NCI-H187 treated with DMSO at 0.1 percent for 48 hours (cell line): ENCODE measurements at regions not wholly inside any gene's neighbourhood (a gene's known extent, or its start where the extent isn't known, plus 50 kb on each side); places are given as distances from the start of the nearest gene placed in this dataset.

Source experiments
- DNase-seq: peaks from one replicate; lab custom pipeline; 2025; lab: John Stamatoyannopoulos, UW

DNA sequence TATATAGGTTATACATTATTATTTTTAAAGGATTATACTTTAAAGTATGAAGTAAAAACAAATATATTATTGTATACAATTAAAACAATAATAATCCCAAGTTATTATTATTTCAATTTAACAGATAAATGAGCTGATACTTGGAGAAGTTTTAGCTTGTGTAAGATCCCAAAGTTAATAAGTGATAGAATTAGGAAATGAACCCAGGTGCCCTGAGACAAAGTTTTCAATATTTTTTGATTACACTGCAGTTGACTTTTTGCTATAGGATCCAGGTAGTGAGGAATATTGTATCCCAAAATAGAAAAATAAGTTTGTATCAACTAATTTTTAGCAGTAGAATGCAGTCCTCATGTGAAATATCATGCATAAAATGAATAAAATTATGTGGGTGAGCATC, 543.2 kb upstream of the ZNF608 start:
- no peak for DNase-seq

DNA sequence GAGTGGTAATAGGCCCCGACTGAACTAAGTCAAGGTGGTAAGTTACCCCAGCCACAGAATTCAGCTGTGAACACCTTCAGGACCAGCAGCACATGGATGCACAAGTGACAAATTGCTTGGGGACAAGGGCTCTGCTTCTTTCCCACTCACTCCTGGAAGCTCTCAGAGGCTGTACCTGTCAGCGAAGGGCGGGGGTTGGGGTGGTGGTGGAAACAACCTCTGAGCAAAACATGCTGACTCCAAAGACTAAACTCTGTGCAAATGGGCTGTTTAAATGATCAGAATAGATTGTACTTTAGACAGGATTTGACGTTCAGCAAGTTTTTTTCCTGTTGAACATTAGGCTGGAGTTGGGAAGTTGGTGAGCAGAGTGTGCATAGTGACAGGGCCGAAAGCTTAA, 544.5 kb upstream of the ZNF608 start:
- DNase-seq: no peak

DNA sequence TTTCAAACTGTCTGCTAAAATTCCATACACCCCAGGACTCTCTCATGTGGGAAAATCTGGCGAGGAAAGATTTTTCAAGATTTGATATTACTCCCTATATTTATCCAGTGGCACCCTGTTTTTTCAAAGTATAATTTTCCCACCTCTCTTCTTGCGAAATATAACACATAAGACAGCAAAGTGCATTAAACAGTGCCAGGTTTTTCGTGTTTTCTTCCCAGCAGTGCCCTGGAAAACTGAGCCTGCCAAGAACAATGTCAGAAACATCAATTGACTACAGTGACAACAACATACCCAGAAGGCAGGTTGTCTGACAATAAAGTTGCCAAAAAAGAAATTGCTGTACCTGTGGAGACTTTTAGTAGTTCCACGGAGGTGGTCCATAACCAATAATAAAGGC, 545.0 kb upstream of the ZNF608 start:
- DNase-seq: no peak

DNA sequence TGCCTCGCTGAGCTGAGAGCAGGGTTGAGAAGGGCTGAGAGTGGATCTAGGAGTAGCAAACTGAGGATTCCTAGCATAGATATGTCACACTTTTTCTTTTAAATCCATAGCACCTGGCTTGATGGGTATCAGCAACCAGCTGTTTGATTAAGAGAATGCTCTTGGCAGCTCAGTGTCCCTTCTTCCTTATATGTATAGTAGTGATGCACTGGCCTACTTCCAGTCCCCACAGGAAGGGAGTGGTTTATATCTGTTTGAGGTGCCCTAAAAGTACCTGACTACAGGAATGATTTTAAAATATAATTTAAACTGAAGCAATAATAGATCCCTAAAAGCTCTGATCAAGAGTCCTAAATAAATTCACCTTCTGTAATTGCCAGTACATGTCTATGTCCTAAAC, 546.8 kb upstream of the ZNF608 start:
- DNase-seq: no peak

DNA sequence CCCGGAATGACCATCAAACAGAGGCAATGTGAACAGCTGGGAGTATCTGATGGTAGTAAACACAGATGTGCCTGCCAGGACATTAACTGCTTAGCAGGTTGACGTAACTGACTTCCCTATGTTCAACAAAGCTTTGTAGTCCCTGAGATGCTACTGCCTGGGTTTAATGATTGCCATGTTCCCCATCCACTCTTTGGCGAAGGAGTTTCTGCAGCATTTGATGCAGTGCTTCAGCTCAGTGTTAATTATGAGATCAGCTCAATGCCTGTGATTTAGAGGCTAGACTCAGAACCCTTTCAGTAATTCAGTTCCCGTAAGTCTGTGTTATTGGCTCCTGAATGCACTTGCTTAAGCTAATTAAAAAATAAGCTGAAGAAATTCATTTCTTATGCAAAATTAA, 547.3 kb upstream of the ZNF608 start:
- DNase-seq: no peak

DNA sequence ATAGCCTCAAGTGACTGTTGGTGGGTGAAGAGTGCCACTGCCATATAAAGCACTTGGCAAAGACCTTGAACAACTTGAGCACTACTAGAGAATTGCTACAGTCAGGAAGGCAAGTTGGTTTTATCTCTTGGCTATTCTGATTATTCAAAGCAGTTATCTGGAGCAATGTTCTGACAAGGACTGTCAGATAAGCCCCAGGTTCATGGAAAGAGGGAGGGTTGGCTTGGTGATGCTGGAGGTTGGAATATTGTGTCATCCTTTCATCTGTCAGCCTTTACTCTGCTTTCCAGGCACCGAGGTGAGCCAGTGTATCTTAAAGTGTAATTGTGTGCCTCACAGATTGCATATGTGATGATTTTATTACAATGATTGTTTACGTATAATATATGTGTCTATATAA, 548.4 kb upstream of the ZNF608 start:
- no peak for DNase-seq

DNA sequence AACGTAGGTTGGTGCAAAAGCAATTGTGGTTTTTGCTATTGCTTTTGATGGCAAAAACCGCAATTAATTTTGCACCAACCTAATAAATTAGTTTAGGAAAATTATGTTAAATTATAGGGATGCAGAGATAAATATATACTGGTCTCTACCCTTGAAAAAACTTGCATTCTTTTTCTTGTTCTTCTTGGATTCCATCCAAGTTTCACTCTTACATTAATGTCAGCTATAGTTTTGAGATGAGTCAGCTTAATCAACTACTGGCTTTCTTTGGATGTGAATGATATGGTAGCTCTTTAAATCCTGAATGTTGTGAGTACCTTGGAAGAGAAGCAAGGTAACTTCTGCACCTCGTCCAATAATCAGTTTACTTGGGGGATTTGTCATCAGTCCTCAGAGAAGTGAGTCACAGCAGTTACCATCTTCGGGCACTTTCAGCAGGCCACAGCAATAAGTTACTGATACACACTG, 549.0 kb upstream of the ZNF608 start:
- no peak for DNase-seq

DNA sequence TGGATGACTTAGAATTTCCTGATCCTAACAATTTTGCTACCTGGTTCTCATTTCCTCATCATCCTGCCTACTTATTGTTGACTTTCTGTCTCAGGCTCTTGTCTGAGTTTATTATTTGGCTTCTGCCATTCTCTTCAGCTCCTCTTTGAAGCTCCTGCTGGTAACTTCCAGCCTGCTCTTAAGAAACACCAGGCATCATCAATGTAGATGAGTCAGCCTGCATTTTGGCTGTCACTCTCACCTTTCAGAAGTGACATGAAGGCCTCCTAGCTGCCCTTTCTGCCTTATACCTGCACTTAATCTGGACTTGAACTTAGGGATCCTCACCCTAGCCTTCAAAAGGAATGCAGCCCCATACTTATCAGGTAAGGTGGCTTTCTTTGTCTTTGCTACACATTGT, 551.8 kb upstream of the ZNF608 start:
- no peak for DNase-seq

DNA sequence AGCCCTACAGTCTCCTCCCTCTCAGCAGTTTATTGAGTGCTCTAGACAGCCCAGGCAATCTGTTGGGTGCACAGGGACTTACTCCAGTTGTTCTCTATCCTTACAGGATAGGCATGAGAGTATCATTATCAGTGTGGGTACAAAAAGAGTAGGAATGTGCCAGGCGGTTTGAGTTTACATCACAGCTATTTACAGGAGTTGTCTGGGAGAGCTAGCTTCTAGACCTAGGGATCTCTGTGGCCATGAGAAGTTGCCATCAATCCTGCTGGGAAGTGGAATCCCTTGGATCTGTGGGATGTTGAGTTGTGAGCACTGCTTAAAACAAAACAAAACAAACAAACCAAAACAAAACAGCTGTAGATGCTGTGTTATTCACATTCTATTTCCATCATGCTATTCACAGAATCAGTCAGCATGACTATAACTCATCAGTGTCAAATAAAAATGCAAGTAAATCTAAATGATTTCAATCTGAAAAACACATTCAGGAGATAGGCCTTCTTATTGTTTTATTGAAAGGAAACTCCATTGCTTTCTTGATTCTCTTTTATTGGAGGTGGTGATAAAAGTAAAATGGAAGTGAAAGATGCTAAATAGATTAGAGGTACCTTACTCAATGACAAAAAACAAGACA, 552.4 kb upstream of the ZNF608 start:
- no peak for DNase-seq

DNA sequence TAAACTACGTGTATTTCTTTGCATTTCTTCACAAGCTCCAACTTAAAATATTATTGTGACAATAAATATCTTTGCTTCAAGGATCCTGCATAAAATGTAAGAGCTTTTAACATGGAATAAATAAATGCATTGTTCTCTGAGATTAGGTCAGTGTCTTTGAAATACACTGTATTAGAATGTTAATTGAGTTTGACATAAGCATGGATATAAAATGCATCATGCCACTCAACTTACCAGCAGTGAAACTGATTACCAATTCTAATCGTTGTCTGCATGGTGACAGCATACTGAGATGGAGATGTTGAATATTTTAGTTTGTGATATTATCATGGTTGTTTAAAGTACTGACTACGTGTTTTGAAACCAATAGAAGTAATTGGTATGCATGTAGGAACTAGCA, 555.3 kb upstream of the ZNF608 start:
- DNase-seq: no peak

DNA sequence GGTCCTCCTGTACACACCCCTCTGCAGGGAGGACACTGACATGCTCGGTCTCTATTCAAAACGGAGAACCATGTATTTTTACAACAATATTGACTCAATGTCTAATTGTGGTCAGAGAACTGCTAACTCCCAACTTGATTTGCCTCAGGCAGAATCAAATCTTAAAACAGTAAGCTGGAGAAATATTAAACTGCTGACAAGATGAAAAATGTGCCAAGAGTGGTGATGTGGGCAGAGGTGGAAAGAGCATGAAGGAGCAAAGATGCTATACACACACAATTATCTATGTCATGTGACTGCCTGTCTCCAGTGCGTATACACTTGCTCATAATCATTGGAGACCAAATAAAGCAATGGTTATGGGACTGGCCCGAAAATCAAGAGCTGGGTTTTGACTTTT, 556.1 kb upstream of the ZNF608 start:
- no peak for DNase-seq

DNA sequence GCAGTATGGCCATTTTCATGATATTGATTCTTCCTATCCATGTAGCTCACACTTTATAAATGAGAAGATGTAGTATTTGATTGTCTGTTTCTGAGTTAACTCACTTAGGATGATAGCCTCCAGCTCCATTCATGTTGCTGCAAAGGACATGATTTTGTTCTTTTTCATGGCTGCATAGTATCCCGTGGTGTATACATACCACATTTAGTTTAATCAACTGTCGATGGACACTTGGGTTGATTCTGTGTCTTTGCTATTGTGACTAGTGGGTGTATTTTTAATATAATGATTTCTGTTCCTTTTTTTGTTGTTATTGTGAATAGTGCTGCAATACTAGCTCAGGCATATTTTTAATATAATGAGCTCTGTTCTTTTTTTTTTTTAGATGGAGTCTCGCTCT, 560.3 kb upstream of the ZNF608 start:
- no peak for DNase-seq

DNA sequence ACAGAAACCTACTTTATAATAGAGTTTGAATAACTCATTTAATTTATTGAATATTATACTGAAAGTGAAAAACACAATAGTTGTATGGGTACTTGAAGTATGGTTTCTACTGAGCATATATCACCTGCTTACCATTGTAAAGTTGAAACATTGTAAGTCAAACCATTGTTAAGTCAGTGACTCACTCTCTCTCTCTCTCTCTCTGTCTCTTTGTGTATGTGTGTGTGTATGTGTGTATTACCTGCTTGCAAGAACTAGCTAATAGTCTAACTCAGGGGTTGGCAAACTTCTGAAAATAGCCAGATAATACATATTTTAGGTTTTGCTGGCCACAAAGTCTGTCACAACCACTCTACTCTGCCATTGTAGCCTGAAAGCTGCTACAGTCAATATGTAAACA, 564.3 kb upstream of the ZNF608 start:
- no peak for DNase-seq

DNA sequence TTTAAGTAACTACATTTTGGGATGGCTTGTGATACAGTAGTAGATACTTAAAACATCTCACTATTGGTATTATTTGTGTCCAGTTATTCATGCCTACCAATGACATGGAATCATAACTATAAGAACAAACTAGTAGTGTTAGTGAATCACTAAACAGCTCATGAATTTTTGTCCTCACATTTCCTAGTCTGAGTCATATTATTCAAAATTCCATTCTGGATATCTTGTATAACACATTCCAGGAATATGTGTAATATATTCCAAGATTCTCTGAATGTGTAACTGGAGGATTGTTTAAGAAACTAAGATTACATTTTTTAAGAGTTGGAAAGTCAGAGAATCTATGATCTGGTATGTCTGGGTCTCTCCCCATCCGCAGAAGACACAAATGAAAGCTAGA, 565.3 kb upstream of the ZNF608 start:
- DNase-seq: no peak

DNA sequence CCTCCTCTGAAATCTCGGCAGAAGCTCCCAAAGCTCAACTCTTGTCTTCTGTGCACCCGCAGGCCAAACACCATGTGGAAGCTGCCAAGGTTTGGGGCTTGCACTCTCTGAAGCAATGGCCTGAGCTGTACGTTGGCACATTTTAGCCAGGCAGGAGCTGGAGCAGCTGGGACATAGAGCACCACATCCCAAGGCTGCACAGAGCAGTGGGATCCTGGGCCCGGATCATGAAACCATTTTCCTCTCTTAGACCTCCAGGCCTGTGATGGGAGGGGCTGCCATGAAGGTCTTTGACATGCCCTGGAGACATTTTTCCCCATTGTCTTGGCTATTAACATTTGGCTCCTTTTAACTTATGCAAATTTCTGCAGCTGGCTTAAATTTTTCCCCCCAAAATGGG, 567.1 kb upstream of the ZNF608 start:
- DNase-seq: no peak

DNA sequence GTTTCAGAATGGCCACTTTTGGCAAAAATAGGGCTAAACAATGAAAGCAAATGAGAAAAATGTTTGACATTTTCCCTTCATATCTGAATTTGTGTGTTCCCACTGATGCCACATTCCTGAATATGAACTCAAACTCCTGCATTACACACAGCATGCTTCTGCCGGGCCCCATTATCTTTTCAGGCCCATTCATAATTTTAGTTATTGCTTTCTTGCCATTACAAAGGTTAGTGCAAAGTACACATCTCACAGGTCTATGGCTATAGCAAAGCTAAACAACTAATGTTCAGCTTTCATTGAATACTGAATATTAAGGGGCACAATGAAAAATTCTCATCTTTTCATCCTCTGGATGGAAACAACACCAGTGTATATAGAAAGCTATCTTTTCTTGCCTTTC, 568.9 kb upstream of the ZNF608 start:
- no peak for DNase-seq

DNA sequence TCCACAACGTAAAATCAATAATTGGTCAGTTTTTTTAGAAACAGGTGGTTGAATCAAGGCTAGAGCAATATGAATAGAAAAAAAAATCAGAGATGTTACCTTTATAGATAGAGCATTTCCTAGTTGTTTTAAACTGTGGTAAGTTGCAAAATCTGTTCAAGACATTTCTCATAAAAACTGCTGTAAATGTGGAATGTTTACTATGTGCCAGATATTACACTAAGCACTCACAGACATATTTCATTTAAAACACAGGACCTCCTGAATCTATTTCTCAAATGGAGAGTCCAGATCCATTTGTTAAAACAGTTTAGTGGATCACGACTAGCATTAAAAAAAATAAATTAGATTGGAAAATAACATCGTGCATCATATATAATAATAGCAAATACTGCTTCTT, 570.0 kb upstream of the ZNF608 start:
- no peak for DNase-seq

DNA sequence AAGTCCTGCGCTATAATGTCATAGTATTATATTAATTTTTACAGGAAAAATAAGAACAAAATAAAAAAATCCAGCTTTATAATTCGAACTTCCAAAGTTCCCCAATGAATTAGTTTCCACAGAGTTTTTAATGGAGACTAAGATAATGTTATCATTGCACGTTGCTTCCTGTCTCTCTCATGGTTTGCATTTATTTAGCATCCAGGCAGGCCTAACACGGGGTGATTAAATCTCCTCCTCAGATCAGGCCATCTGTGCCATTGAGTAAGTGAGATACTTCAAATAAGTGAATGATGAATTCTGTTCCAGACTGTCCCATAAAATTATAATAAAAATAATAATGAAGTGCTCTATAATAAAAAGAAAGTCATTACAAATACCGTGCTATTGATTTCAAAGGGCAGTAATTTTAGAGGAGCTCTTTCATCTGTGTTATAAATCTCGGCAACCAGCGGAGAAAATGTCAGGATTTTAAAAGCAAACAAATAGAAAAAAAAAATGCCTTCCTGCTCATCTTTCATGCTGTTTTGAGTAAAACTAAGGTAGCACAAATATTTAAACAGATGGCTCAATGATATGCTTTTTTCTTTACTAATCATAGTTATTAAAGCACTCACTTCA, 570.6 kb upstream of the ZNF608 start:
- no peak for DNase-seq

DNA sequence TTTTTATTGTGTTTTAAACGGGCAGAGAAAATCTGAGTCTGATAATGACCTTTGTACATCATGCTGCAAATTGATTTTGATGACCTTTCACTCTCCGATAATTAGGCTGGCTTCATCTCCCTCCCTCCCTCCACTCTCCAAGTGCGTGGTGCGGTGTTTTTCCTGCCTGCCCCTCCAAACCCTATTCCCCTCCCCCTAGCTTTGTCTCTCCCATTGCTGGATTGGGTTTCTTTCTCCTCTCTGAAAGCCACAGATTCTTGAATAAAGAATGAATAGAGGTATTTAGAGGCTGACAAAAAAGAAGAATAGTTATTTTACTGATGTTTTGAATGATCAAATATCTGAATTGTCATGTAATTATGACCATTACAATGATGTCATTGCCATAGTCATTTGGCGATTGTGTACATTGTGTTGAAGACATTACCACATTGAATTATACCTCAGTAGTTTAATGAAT, 571.1 kb upstream of the ZNF608 start:
- DNase-seq: no peak

DNA sequence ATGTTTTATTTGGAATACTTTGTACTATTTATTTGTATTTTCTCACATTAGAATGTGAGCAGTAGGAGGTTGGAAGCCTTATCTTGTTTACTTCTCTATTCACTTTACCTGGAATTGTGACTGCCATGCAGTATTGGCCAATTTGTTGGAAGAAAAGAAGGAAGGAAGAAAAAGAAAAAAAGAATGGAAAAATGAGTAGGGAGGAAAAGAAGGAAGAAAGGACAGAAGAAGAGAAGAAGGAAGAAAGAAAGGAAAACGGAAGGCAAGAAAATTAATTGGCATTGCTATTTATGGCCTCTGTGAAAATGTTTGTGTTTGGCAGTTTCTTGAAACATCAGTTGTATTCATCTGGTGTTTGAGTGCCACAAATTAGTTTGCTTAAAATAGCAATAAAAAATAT, 575.2 kb upstream of the ZNF608 start:
- DNase-seq: no peak

DNA sequence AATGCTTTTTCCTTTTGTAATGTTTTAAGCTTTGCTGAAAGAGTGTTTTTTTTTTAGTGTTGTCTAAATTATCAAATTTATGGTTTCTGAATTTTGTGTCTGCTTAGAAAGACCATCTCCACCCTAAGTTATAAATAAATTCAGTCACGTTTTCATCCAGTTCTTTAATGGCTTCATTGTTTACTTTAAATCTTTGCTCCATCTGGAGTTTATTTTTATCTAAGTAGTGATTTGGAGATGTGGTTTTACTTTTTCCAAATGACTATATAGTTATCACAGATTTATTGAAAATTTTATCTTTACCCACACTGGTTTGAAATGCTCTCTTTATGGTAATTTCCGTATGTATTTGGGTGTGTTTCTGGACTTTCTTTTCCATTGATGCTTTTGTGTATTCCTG, 577.2 kb upstream of the ZNF608 start:
- no peak for DNase-seq

DNA sequence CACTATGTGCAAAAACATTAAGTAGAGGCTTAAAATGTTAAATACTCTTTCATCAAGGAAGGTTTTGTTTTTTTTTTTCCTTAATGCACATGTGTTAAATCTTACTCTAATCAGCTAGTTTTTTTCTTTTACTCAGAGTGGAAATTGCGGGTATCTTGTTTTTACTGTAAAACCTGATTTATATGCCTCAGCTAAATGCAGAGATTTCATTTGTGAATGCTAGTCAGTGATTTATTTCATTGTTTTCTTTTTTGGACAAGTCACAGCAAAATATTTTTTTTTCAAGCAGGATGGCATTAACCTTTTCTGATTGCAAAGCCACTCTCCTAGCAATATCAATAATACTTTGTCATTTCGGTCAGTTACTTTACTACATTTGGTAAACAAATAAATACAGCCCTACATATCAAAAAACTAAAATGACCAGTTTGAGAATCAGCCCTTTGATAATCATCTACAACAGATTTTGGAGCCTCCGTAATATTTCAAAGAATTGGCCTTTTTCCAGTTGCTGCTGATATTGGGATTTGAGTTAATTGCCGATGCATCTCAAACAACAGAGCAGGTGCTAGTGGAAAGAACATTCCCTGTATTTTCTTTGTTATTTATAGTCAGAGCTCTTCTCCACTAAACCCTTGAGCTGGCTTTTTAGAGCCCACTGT, 579.2 kb upstream of the ZNF608 start:
- no peak for DNase-seq

DNA sequence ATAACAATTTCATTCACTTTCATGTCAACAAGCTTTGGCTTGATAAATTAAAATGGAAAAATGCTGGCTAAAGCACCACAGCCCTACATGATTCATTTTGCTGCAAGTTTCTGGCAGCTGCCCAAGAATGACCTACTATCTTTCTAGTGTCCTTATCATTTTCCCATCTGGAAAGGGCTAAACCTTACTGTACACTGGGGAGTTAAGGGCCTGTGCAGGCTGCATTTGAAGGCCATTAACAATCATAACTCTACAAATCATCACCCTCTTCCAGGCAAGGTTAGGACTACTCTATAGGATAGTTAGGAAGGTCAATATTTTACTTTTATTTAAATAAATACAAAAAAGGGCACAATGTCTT, 579.7 kb upstream of the ZNF608 start:
- peak; percentile 94 for DNase-seq

DNA sequence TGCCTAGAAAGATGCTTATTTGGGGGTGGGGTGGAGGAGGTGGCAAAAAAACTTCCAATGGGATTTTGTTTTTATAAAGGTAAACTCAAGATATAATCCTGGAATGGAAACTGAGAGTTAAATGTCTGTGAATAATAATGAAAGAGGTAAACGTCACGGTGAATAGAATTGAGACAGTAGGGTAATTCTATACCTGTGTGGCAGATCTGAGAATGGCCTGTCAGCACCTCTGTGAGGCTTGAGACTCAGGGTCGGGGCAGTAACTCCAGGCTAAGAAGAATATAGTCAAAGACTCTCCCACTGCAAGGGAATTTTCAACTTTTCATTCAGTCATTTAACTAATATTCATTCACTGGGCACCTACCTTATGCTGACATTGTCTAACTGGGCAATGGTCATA, 581.2 kb upstream of the ZNF608 start:
- DNase-seq: no peak
